ENCODE measurements at regions not wholly inside any gene's neighbourhood (a gene's known extent, or its start where the extent isn't known, plus 50 kb on each side); places are given as distances from the start of the nearest gene placed in this dataset.

DNA sequence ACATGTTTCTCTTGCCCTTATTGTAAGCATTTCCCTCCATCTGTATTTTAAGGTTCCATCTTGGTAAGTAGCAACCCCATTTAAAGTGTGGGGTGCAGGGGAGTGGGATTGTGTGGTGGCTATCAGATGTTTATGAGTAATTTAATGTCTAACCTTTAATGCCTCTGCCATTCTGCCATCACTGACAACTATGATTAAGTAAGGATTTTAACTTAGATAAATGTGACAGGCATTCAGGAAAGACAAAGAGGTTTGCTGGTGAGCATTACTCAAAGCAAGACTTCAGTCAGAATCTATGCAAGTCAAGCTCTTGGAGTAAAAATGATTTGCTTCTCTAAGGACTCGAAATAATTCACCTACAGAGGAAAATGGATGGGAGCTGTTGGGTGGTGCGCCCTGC, 143.0 kb downstream of the NXNL2 start:
- Histone ChIP-seq H2AFZ (ENCODE audit: control insufficient read depth, low read depth, low read length) (no peak overlapping the region), H3K9ac (ENCODE audit: control insufficient read depth, insufficient read depth, low read length) (no peak overlapping the region), H3K4me2 (ENCODE audit: control insufficient read depth, insufficient read depth) (no peak overlapping the region), H3K9me3 (replicated peaks; ENCODE audit: control insufficient read depth, insufficient read depth, low read length) (no peaks in the 10 kb centered on the region), H3K79me2 (ENCODE audit: control insufficient read depth, insufficient read depth, low read length) (no peaks in the 10 kb centered on the region), H3K36me3 (ENCODE audit: control insufficient read depth in 2 of 2, insufficient read depth in 2 of 2, low read length in 1 of 2) (no peaks in the 10 kb centered on the region), H3K27ac (ENCODE audit: control insufficient read depth, insufficient read depth) (no peak overlapping the region), H4K20me1 (ENCODE audit: control insufficient read depth, insufficient read depth) (no peaks in the 10 kb centered on the region), H3K27me3 (replicated peaks in 1 of 2; ENCODE audit: control insufficient read depth in 2 of 2, insufficient read depth in 2 of 2, low read length in 1 of 2) (no peaks in the 10 kb centered on the region), H3K4me1 (ENCODE audit: control insufficient read depth, insufficient read depth, low read length) (no peaks in the 10 kb centered on the region), H3K4me3 (no peak overlapping the region)
- FAIRE-seq (no peak), DNase-seq (ENCODE audit: low read depth, low spot score) (no peak), ATAC-seq (no peak)
- POLR2A ChIA-PET: no interaction called here
- CTCF ChIA-PET: no interaction called here
- SMC1A ChIA-PET (ENCODE audit: uncharacterized antibody, unreplicated experiment): no interaction called here
- in situ Hi-C loops (cut with MboI) (no loop called here), intact Hi-C loops (cut with micrococcal nuclease; ENCODE audit: unreplicated experiment) (no loop called here)
- WGBS (ENCODE audit: insufficient coverage, insufficient replicate concordance, low lambda C conversion rate, missing lambda C conversion rate): 14% methylated on average over 2 of the region's 2 CpGs
- no TSS peak for BruUV-seq (replicated peaks)
- TF ChIP-seq MEF2A (IDR thresholded peaks at IDR 0.05; ENCODE audit: insufficient read depth, low read depth, low read length) (no peak), YY1 (IDR thresholded peaks at IDR 0.05; ENCODE audit: low read depth, low read length) (no peak), MYC (IDR thresholded peaks at IDR 0.05; ENCODE audit: insufficient read depth, insufficient read length, insufficient replicate concordance, low read length, severe bottlenecking) (no peak), KLF5 (IDR thresholded peaks at IDR 0.05; ENCODE audit: partially characterized antibody) (no peak), ZNF217 (IDR thresholded peaks at IDR 0.05) (no peak), CREM (IDR thresholded peaks at IDR 0.05; ENCODE audit: low read depth) (no peak), ATF7 (IDR thresholded peaks at IDR 0.05; ENCODE audit: low read depth) (no peak), HDGF (IDR thresholded peaks at IDR 0.05) (no peak)
- RAD21 ChIA-PET (ENCODE audit: unreplicated experiment): no interaction called here

DNA sequence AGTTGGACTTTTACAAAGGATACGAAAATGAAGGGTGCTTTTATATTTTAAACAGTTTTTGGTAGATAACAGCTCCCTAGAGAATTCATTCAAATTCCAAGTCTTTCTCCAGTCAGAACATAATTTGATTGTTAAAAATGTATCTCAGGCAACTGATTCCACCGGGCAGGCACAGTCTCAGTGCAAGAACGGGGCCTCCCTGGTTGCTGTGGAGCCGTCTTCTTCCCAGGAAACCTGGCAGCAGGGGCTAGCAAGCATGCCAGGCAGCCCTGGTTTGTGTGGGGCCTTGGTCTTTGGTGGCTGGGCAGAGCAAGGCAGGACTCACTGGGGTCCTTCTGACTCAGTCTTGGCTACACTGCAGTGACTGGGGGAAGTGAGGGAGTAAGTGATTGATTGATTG, 143.5 kb downstream of the NXNL2 start:
- TF ChIP-seq IKZF2 (IDR thresholded peaks at IDR 0.05): no peak
- H3K4me3 ChIP-seq: no peak overlapping the region
- CTCF ChIA-PET: no interaction called here
- ATAC-seq (no peak), FAIRE-seq (no peak), DNase-seq (ENCODE audit: low read depth, low spot score) (no peak)
- WGBS (ENCODE audit: insufficient coverage, insufficient replicate concordance, low lambda C conversion rate, missing lambda C conversion rate): 9% methylated on average over 4 of the region's 4 CpGs
- H3K36me3 ChIP-seq (ENCODE audit: control insufficient read depth in 2 of 2, insufficient read depth in 2 of 2, low read length in 1 of 2): no peaks in the 10 kb centered on the region
- no peaks in the 10 kb centered on the region for H3K79me2 ChIP-seq (ENCODE audit: control insufficient read depth, insufficient read depth, low read length)
- BruUV-seq (replicated peaks): no TSS peak
- POLR2A ChIA-PET: no interaction called here
- no peak overlapping the region for H2AFZ ChIP-seq (ENCODE audit: control insufficient read depth, low read depth, low read length)
- H3K9me3 ChIP-seq (replicated peaks; ENCODE audit: control insufficient read depth, insufficient read depth, low read length): no peaks in the 10 kb centered on the region
- no peaks in the 10 kb centered on the region for H4K20me1 ChIP-seq (ENCODE audit: control insufficient read depth, insufficient read depth)
- H3K4me1 ChIP-seq (ENCODE audit: control insufficient read depth, insufficient read depth, low read length): no peaks in the 10 kb centered on the region
- in situ Hi-C loops (cut with MboI) (no loop called here), intact Hi-C loops (cut with micrococcal nuclease; ENCODE audit: unreplicated experiment) (no loop called here)
- no peak overlapping the region for H3K27ac ChIP-seq (ENCODE audit: control insufficient read depth, insufficient read depth)
- RAD21 ChIA-PET (ENCODE audit: unreplicated experiment): no interaction called here
- H3K9ac ChIP-seq (ENCODE audit: control insufficient read depth, insufficient read depth, low read length): no peak overlapping the region
- no peaks in the 10 kb centered on the region for H3K27me3 ChIP-seq (replicated peaks in 1 of 2; ENCODE audit: control insufficient read depth in 2 of 2, insufficient read depth in 2 of 2, low read length in 1 of 2)
- H3K4me2 ChIP-seq (ENCODE audit: control insufficient read depth, insufficient read depth): no peak overlapping the region
- SMC1A ChIA-PET (ENCODE audit: uncharacterized antibody, unreplicated experiment): no interaction called here
